GM19397 (cell line): ENCODE measurements at regions not wholly inside any gene's neighbourhood (a gene's known extent, or its start where the extent isn't known, plus 50 kb on each side); places are given as distances from the start of the nearest gene placed in this dataset.

Experiments used
- ATAC-seq: cut with Tn5 transposase; IDR thresholded peaks from one replicate; pipeline ENCODE4 v1.9.1; 2021; ENCODE audit warnings: mild to moderate bottlenecking, moderate library complexity; ENCODE audit not compliant: unreplicated experiment

DNA sequence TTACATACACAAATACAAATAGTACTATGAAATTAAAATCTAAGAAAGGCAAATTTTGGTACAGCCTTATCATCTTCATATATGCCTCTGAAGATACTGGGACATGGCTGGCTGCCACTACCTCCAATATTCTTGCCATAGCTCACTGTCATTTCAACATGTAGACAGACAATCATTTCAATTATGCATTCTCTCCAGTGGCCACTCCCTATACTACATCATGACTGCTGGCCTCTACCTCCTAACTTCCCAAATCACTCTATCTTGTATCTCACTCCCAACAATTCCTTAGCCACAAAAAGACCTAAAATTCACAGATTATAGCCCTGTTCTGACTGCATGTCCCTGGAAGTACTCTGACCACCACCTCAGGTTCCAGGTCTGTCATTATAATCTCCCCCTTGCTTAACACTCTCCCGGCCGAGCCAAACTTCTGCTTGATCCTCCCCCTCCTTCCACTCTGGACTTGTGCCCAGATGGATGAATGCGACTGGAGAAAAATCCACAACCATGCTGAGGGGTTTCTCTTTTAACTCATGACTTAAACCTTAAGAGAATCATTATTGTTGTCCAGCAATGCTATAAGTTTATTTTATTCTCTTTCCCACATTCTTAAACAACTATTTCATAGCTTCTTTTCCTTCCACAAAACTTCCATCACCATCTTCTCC lies 225.3 kb upstream of the TLE4 start:
- ATAC-seq: no peak

GRCh38 chr9:79352322-79352721 lies 219.4 kb upstream of the TLE4 start:
- ATAC-seq: no peak

DNA sequence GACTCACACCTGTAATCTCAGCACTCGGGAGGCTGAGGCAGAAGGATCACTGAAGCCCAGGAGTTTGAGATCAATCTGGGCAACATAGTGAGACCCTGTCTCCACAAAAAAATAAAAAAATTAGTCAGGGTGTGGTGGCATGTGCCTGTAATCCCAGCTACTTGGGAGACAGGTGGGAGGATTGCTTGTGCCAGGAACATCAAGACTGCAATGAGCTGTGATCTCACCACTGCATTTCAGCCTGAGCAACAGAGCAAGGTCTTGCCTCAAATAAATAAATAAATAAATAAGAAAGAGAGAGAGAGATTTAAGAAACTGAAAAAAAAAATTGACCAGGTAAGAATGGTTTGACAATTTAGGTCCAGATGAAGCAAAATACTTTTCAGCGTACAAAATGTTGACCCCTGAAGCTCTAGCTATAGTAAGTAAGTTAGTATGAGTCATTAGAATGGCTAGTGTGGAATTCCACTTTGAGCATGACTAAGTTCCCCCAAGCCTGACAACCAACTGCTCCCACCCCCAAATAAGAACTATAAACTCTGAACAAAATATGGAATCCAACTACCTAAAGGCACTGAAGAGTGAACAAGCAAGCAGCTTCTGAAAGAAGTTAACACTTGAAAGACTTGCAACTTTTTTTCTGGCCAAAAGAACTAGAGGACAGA lies 217.8 kb upstream of the TLE4 start:
- no peak for ATAC-seq

GRCh38 chr9:79357194-79357593 lies 214.6 kb upstream of the TLE4 start:
- ATAC-seq: no peak

GRCh38 chr9:79357616-79358015 lies 214.1 kb upstream of the TLE4 start:
- no peak for ATAC-seq

GRCh38 chr9:79360387-79361347 lies 211.1 kb upstream of the TLE4 start:
- no peak for ATAC-seq

DNA sequence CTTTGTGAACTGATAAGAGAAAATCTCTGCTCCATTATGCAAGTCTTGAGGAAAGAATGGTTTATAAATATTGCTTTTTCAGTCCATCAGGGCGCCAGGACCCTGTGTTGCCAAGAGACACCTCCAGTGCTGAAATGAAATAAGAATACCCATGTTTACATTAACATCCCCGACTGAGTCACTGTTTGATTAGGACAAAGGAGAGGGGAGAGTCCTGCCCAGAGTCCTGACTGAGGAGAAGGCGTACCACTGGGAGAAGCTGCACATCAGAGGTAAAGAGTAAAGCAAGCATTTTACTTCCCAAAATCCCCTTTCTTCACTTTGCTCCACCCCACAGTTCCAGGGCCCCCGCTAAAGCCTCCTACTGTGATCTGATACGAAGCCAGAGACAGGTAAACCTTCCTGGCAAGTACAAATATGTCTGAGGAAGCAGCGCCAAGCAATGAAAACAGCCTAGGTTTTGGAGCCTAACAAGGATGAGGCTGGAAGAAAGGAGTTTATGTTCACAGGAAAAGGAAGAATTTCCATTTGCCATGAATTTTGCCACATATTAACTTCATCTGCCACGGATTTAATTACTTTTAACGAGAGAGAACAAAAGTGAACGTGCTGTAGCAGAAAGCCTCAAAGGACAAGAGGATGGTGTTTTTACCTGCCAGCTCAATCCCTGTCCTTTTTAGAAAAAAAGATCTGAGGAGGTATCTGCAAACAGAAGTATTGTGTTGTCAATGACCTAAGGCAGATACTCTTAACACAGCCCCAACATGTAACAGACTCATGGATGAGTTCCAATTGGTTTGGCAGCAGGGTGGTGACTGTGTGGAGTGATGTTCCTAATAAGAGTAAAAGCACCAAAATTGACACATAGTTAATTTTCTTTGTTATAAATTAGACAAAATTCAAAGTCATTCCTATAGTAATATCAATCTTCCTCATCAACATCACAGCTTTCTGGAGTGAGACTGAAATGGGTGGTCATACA lies 209.4 kb upstream of the TLE4 start:
- no peak for ATAC-seq

DNA sequence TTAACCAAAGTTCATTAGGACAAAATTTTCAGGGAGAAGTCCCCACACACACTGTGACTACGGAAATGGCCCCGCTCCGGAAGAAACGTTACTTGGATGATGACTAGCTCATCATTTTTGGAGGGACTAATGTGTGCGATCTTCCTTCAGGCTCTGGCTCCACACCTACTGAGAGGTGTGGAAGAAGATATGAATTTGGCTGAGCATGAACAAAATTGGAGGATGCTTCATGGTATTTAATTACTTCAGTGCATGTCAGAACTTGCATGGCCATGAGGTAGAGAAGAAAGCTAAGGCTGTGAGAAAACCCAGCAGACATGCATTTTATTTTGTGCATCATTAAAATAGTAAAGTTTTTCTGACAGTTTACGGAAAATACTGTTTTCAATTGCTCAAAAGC lies 202.1 kb upstream of the TLE4 start:
- no peak for ATAC-seq

DNA sequence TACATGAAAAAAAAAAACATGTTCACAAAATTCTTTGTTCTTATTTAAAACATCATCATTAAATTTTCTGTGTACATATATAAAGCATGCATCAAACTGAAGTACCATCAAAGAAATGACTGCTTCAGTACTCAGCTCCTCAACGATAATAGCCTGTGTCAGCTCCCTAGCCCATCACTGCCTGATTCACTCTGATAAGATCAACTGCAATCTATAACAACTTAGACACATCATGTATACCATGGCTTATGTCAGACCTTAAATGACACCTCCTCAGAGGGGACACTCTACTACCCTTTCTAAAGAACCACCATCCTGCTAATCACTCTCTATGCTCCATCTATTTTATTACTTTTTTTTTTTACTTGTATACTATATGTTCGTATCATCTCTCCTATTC lies 200.5 kb upstream of the TLE4 start:
- ATAC-seq: no peak

DNA sequence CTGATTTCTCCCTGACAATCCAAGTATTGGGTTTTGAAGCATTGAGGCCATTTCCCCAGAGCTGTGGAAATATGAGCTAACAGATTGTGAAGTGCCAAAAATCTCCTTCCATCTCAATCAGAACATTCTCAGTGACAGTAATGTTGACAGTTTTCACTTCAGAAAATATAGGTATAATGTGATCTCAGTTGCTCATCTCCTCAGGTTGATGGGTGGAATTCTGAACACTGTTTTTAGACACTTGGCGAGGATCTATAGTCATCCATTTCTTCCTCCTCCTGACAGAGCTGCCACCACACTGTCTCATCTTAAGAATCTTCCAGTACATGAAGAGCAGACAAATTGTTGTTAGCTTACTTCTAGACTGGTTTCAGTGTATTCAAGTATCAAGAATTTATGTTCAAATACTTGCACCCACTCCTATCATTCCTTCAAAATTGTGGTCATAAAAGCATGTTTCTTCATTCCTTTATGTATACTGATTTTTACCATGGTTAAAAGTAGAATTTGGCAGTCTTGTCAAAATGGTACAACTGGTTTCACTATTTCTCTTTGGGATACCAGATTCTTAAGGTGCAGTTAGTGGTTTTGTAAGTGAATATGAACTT lies 199.7 kb upstream of the TLE4 start:
- no peak for ATAC-seq

DNA sequence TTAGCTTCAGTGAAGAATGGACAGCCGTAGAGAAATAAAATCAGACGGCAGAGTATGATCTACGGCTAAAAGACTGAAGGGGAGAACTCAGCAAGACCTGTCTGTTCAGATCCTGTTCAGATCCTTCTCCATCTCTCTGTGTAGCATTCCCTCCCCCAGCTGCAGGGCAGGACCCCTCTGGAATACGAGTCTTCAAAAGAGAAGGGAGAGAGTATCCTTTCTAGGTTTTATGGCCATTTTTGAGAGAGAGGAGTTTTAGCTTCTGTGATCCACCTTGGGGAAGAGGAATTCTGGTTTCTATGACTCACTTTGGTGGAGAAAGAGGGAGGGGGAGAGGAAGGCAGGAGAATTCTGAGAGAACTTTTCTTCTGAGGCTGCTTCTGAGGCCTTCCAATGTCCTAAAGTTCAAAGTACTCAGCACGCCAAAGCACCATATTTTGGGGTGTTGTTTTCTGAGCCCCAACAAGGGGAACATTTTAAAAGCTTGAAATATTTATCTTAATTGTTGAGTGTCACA lies 194.4 kb upstream of the TLE4 start:
- no peak for ATAC-seq

GRCh38 chr9:79378107-79378506 lies 193.7 kb upstream of the TLE4 start:
- ATAC-seq: no peak

- no peak for ATAC-seq
Observed at GRCh38 chr9:79382044-79382443, 189.7 kb upstream of the TLE4 start.

DNA sequence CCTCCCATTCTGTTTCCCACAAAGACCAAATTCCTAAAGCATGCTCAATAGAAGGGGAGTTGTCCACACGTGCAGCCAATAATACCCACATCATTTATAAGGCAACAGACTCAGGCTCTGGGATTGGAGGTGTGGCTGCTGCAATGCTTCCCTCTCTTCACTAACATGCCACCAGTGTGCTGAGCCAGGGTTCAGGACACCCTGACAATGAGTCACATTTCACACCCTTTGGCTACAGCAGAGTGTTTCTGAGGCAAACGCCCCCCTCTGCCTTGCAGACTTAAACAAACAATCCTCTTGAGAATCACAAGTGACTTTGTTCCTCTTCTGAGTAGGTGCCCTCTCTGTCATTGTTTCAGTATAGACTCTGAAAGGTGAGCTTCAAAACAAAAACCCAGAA lies 189.3 kb upstream of the TLE4 start:
- ATAC-seq: no peak

GRCh38 chr9:79383096-79383495 lies 188.7 kb upstream of the TLE4 start:
- ATAC-seq: no peak

DNA sequence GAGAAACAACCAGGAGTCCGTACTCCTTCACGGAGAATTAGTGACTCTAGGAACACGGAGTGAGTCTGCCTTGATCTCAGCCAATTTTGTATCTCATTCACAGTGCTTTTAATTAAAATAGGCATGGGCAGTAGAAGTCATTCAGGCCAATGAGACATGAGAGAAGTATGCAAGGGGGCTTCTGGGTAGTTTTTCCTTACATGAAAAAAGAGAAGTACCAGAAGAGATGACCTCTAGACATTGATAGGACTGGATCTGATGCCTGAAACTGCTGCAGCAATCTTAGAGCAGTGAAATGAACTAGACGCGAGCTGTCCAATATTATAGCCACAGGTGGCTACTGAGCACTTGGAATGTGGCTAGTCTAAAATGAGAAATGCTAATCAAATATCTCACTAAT lies 187.7 kb upstream of the TLE4 start:
- no peak for ATAC-seq

- ATAC-seq: no peak
Observed at GRCh38 chr9:79384501-79384900, 187.3 kb upstream of the TLE4 start.

DNA sequence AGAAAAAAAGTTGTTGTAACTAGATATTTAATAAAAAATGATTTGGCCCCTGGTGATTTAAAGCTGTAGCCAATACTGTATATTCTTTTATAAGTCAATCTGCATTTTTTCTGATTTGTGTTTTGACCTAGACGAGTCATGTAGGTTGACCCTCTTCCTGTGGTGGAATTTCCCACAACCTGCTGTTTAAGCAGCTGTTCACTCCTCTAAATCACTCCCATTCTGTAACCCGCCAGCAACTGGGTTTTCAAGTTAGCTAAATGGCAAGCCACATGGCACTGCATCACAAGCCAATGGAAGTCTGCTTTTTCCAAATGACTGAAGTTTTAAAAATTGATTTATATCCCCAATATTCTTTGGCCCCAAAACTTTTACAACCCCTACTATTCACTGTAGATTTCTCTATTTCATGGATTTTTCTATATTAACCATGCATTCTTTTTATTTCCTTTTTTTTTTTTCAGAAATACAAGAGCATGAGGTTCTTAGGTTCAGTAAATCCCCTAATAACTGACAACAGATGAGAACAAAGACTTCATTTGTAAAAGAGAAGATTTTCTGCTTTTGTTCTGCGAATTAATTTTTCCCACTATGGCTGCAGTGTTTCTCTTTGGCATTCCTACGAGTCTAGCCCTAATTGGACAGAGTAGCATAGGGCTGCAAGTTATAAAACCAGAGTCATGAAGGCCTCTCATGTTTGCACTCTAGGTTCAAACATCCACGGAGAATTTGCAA lies 184.5 kb upstream of the TLE4 start:
- no peak for ATAC-seq

GRCh38 chr9:79390077-79390698 lies 181.6 kb upstream of the TLE4 start:
- ATAC-seq: no peak
